SK-N-SH treated with all-trans-retinoic acid at 6 μM for 48 hours (cell line): ENCODE measurements at regions not wholly inside any gene's neighbourhood (a gene's known extent, or its start where the extent isn't known, plus 50 kb on each side); places are given as distances from the start of the nearest gene placed in this dataset.

Source experiments
- ATAC-seq: fragments of 200-7000 bp; cut with Tn5 transposase; 3 replicates; pipeline ENCODE4 v1.9.1; 2020; ENCODE audit warnings: mild to moderate bottlenecking, moderate library complexity
- ARNTL ChIP-seq: fragments of 450-650 bp; formaldehyde crosslinking; IDR thresholded peaks from 2 replicates; pipeline ENCODE4 v1.5.0; 2020; ENCODE audit warnings: low read depth, mild to moderate bottlenecking, moderate library complexity, borderline replicate concordance
- BACH2 ChIP-seq: fragments of 250-450 bp; sonication (Bioruptor Pico); IDR thresholded peaks from 2 replicates; pipeline ENCODE4 v1.9.0; 2021; ENCODE audit warnings: mild to moderate bottlenecking, borderline replicate concordance
- CREB5 ChIP-seq: fragments of 250-450 bp; sonication (Bioruptor Pico); IDR thresholded peaks from 2 replicates; pipeline ENCODE4 v1.5.1; 2020; ENCODE audit warnings: low read depth, mild to moderate bottlenecking, moderate library complexity
- CSDC2 ChIP-seq: fragments of 250-450 bp; sonication (Bioruptor Pico); IDR thresholded peaks from 2 replicates; pipeline ENCODE4 v1.5.0; 2020; ENCODE audit warnings: mild to moderate bottlenecking, moderate library complexity
- CSRNP3 ChIP-seq: fragments of 250-450 bp; sonication (Bioruptor Pico); IDR thresholded peaks from 2 replicates; pipeline ENCODE4 v1.5.1; 2021; ENCODE audit warnings: mild to moderate bottlenecking, moderate library complexity
- ESRRG ChIP-seq: fragments of 250-450 bp; sonication (Bioruptor Pico); IDR thresholded peaks from 2 replicates; pipeline ENCODE4 v1.6.1; 2021; ENCODE audit warnings: mild to moderate bottlenecking
- GLIS3 ChIP-seq: fragments of 250-450 bp; sonication (Bioruptor Pico); IDR thresholded peaks from 2 replicates; pipeline ENCODE4 v1.5.0; 2020; ENCODE audit warnings: mild to moderate bottlenecking, moderate library complexity
- ISL1 ChIP-seq: fragments of 250-450 bp; sonication (Bioruptor Pico); IDR thresholded peaks from 2 replicates; pipeline ENCODE4 v2.1.2; 2022; ENCODE audit warnings: mild to moderate bottlenecking, moderate library complexity
- OSR1 ChIP-seq: fragments of 250-450 bp; sonication (Bioruptor Pico); IDR thresholded peaks from 2 replicates; pipeline ENCODE4 v1.8.0; 2022; ENCODE audit warnings: moderate library complexity, mild to moderate bottlenecking, inconsistent platforms
- SNAI2 ChIP-seq: fragments of 250-450 bp; sonication (Bioruptor Pico); IDR thresholded peaks from 2 replicates; pipeline ENCODE4 v1.5.0; 2020; ENCODE audit warnings: mild to moderate bottlenecking, moderate library complexity
- TCF4 ChIP-seq: fragments of 250-450 bp; sonication (Bioruptor Pico); IDR thresholded peaks from 2 replicates; pipeline ENCODE4 v1.8.0; 2021; ENCODE audit warnings: mild to moderate bottlenecking, moderate library complexity, borderline replicate concordance
- ZC3H10 ChIP-seq: fragments of 250-450 bp; sonication (Bioruptor Pico); IDR thresholded peaks from 2 replicates; pipeline ENCODE4 v1.5.1; 2021; ENCODE audit warnings: mild to moderate bottlenecking, moderate library complexity
- ZFP3 ChIP-seq: fragments of 250-450 bp; sonication (Bioruptor Pico); IDR thresholded peaks from 2 replicates; pipeline ENCODE4 v1.5.0; 2020; ENCODE audit warnings: mild to moderate bottlenecking, moderate library complexity
- ZFP30 ChIP-seq: fragments of 450-650 bp; formaldehyde crosslinking; IDR thresholded peaks from 2 replicates; pipeline ENCODE4 v1.5.0; 2022; ENCODE audit warnings: mild to moderate bottlenecking, moderate library complexity
- ZNF565 ChIP-seq: fragments of 450-650 bp; formaldehyde crosslinking; conservative IDR thresholded peaks from 2 replicates; pipeline ENCODE4 v1.5.0; 2020; ENCODE audit warnings: low read depth, mild to moderate bottlenecking, moderate library complexity
- ZNF70 ChIP-seq: fragments of 450-650 bp; formaldehyde crosslinking; IDR thresholded peaks from 2 replicates; pipeline ENCODE4 v1.5.0; 2020; ENCODE audit warnings: mild to moderate bottlenecking, moderate library complexity
- ZNF8 ChIP-seq: fragments of 450-650 bp; formaldehyde crosslinking; IDR thresholded peaks from 2 replicates; pipeline ENCODE4 v1.5.0; 2020; ENCODE audit warnings: mild to moderate bottlenecking, moderate library complexity
- TF ChIP-seq, protein P1 (sequence below): fragments of 250-450 bp; sonication (Bioruptor Pico); IDR thresholded peaks from 2 replicates; pipeline ENCODE4 v1.8.0; 2020; ENCODE audit warnings: mild to moderate bottlenecking, moderate library complexity, borderline replicate concordance
- TF ChIP-seq, protein P2 (sequence below): fragments of 250-450 bp; sonication (Bioruptor Pico); IDR thresholded peaks from 2 replicates; pipeline ENCODE4 v1.5.0; 2020; ENCODE audit warnings: mild to moderate bottlenecking, moderate library complexity

DNA sequence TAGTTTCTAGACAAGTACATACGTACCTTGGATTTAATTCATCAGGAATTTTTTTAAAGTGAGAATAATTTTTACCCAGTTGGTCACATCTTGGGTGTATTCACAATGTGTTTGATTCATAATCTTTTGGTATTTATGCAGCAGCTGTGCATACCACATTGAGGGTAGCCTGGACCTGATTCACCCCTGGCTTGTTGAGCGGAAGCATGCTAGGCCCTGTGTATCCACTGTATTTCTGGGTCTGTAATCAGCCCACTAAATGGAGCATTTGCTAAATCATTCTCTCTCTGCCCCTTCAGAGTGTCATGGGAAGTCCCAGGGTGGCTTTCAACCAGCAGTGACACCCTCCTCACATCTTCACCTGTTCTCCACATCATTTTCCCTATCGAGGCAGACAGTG, 203.8 kb upstream of the RGS6 start (continued):
- TF ChIP-seq ZNF565 (CRISPR knock-in tag) (no peak), ESRRG (no peak)
- TF ChIP-seq, protein P1, sequence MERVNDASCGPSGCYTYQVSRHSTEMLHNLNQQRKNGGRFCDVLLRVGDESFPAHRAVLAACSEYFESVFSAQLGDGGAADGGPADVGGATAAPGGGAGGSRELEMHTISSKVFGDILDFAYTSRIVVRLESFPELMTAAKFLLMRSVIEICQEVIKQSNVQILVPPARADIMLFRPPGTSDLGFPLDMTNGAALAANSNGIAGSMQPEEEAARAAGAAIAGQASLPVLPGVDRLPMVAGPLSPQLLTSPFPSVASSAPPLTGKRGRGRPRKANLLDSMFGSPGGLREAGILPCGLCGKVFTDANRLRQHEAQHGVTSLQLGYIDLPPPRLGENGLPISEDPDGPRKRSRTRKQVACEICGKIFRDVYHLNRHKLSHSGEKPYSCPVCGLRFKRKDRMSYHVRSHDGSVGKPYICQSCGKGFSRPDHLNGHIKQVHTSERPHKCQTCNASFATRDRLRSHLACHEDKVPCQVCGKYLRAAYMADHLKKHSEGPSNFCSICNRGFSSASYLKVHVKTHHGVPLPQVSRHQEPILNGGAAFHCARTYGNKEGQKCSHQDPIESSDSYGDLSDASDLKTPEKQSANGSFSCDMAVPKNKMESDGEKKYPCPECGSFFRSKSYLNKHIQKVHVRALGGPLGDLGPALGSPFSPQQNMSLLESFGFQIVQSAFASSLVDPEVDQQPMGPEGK (CRISPR knock-in tag), result no peak
- TF ChIP-seq, all 23 proteins: peak for 0

GRCh38 chr14:71729596-71729995, 202.6 kb upstream of the RGS6 start:
- no peak for TF ChIP-seq OSR1 (CRISPR knock-in tag)
- no peak for TF ChIP-seq ZFP3 (CRISPR knock-in tag)
- TF ChIP-seq GLIS3 (CRISPR knock-in tag), result no peak
- TF ChIP-seq ISL1 (CRISPR knock-in tag), result no peak
- TF ChIP-seq BACH2 (CRISPR knock-in tag), result no peak
- TF ChIP-seq, all 23 proteins: peak for 0
- no peak for ATAC-seq

DNA sequence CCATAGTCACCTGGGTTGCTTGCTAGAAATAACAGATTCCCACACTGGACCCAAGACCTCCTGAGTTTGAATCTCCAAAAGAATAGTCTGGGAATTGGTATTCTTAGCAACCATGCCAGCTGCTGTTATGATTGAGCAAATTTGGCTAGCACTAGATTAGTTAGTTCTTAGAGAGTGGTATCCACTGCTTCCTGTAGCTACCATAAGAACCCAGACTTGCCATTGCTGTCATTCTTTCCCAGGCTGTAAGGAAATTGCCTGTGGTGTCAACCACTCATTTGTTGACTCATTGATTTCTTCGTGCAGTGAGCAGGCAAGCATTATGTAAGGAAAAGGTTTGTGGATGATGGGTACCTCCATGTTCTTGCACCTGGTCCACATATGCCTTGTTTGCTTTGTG, 201.8 kb upstream of the RGS6 start:
- ATAC-seq, result no peak

DNA sequence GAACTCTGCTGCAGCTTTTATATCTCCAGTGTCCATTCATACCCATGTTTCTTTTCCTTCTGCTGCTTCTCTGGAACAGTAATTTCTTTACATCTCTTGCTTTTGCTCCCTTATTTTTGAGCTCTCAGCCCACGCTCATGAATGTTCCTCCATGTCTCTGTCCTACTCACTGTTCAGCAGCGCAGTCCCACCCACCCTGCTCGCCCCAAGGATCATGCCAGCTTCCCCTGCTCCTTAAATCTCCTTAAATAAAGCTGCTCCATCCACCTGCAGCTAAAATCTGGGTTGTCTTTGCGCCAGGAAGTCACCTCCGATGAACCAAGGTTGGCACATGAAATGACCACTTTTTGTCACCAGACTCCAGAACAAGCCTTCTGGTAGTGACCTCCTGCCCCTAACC, 201.1 kb upstream of the RGS6 start:
- TF ChIP-seq ZNF8 (CRISPR knock-in tag), result no peak
- TF ChIP-seq ZNF70 (CRISPR knock-in tag), result no peak
- TF ChIP-seq ZC3H10 (CRISPR knock-in tag), result no peak
- TF ChIP-seq CSRNP3 (CRISPR knock-in tag), result no peak
- TF ChIP-seq TCF4 (CRISPR knock-in tag), result no peak
- no peak for TF ChIP-seq BACH2 (CRISPR knock-in tag)
- TF ChIP-seq CREB5 (CRISPR knock-in tag), result no peak
- no peak for TF ChIP-seq CSDC2
- no peak for TF ChIP-seq ARNTL
- no peak for TF ChIP-seq SNAI2
- TF ChIP-seq OSR1 (CRISPR knock-in tag), result no peak
- TF ChIP-seq ZFP30 (CRISPR knock-in tag), result no peak
- TF ChIP-seq, protein P2, sequence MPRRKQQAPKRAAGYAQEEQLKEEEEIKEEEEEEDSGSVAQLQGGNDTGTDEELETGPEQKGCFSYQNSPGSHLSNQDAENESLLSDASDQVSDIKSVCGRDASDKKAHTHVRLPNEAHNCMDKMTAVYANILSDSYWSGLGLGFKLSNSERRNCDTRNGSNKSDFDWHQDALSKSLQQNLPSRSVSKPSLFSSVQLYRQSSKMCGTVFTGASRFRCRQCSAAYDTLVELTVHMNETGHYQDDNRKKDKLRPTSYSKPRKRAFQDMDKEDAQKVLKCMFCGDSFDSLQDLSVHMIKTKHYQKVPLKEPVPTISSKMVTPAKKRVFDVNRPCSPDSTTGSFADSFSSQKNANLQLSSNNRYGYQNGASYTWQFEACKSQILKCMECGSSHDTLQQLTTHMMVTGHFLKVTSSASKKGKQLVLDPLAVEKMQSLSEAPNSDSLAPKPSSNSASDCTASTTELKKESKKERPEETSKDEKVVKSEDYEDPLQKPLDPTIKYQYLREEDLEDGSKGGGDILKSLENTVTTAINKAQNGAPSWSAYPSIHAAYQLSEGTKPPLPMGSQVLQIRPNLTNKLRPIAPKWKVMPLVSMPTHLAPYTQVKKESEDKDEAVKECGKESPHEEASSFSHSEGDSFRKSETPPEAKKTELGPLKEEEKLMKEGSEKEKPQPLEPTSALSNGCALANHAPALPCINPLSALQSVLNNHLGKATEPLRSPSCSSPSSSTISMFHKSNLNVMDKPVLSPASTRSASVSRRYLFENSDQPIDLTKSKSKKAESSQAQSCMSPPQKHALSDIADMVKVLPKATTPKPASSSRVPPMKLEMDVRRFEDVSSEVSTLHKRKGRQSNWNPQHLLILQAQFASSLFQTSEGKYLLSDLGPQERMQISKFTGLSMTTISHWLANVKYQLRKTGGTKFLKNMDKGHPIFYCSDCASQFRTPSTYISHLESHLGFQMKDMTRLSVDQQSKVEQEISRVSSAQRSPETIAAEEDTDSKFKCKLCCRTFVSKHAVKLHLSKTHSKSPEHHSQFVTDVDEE (CRISPR knock-in tag), result no peak
- TF ChIP-seq GLIS3 (CRISPR knock-in tag), result no peak
- ATAC-seq, result no peak

More for the DNA sequence above, 201.8 kb upstream of the RGS6 start:
- no peak for TF ChIP-seq CSDC2
- TF ChIP-seq ARNTL, result no peak
- TF ChIP-seq TCF4 (CRISPR knock-in tag), result no peak
- TF ChIP-seq ZNF565 (CRISPR knock-in tag), result no peak
- TF ChIP-seq, protein P1 (CRISPR knock-in tag), result no peak
- TF ChIP-seq ZC3H10 (CRISPR knock-in tag), result no peak
- no peak for TF ChIP-seq CSRNP3 (CRISPR knock-in tag)
